Chondrocyte (in vitro differentiated cells): ENCODE measurements at regions not wholly inside any gene's neighbourhood (a gene's known extent, or its start where the extent isn't known, plus 50 kb on each side); places are given as distances from the start of the nearest gene placed in this dataset.

Experiments used
- DNase-seq: peaks from one replicate; pipeline ENCODE4 v3.0.0; 2021; ENCODE audit warnings: mixed read lengths, low spot score
- H3K27ac Mint-ChIP-seq: one replicate; pipeline ENCODE4 v1.8.0; 2021; ENCODE audit warnings: mild to moderate bottlenecking, moderate library complexity, mixed read lengths; ENCODE audit not compliant: unreplicated experiment
- H3K27me3 Mint-ChIP-seq: 2 replicates; pipeline ENCODE4 v1.8.0; 2021; ENCODE audit warnings: low read depth, mixed read lengths
- H3K36me3 Mint-ChIP-seq: 2 replicates; pipeline ENCODE4 v1.8.0; 2021; ENCODE audit warnings: low read depth, mixed read lengths
- H3K4me1 Mint-ChIP-seq: 2 replicates; pipeline ENCODE4 v1.8.0; 2021; ENCODE audit warnings: low read depth, mild to moderate bottlenecking, mixed read lengths
- H3K4me3 Mint-ChIP-seq: one replicate; pipeline ENCODE4 v1.8.0; 2021; ENCODE audit warnings: mild to moderate bottlenecking, moderate library complexity, mixed read lengths; ENCODE audit not compliant: unreplicated experiment
- H3K9me3 Mint-ChIP-seq: 2 replicates; pipeline ENCODE4 v1.8.0; 2021; ENCODE audit warnings: low read depth, mixed read lengths
- TF ChIP-seq, protein P1 (sequence below): fragments of 200-600 bp; sonication (generic); IDR thresholded peaks from 2 replicates; pipeline ENCODE4 v1.5.0; 2021; ENCODE audit warnings: antibody characterized with exemption, mild to moderate bottlenecking, moderate library complexity

DNA sequence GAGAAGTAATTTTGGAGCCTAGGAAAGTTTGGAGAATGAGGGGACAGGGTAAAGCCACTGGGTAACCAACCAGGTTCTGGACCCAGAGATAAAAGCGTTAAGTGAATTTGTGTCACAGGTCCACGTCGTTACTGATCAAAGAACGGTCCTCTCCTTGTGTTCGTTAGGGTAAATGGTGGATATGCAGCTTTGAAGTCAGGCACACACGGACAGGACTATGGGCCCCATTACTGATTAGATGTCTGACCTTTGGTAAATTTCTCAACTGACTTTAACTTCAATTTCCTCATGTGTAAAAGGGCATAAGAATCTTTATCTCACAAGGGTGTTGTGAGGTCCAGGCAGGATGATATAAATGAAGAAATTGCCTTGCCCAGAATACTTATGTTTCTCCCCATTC, 76.6 kb downstream of the EMP1 start:
- TF ChIP-seq, protein P1, sequence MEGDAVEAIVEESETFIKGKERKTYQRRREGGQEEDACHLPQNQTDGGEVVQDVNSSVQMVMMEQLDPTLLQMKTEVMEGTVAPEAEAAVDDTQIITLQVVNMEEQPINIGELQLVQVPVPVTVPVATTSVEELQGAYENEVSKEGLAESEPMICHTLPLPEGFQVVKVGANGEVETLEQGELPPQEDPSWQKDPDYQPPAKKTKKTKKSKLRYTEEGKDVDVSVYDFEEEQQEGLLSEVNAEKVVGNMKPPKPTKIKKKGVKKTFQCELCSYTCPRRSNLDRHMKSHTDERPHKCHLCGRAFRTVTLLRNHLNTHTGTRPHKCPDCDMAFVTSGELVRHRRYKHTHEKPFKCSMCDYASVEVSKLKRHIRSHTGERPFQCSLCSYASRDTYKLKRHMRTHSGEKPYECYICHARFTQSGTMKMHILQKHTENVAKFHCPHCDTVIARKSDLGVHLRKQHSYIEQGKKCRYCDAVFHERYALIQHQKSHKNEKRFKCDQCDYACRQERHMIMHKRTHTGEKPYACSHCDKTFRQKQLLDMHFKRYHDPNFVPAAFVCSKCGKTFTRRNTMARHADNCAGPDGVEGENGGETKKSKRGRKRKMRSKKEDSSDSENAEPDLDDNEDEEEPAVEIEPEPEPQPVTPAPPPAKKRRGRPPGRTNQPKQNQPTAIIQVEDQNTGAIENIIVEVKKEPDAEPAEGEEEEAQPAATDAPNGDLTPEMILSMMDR: no peak
- no peak overlapping the region for H3K27ac Mint-ChIP-seq
- peaks cover 4% of the 10 kb centered on the region for H3K4me1 Mint-ChIP-seq
- H3K9me3 Mint-ChIP-seq: no peaks in the 10 kb centered on the region
- peaks cover 2% of the 10 kb centered on the region for H3K36me3 Mint-ChIP-seq
- H3K4me3 Mint-ChIP-seq: no peak overlapping the region
- peaks cover 59% of the 10 kb centered on the region for H3K27me3 Mint-ChIP-seq
- DNase-seq: no peak

DNA sequence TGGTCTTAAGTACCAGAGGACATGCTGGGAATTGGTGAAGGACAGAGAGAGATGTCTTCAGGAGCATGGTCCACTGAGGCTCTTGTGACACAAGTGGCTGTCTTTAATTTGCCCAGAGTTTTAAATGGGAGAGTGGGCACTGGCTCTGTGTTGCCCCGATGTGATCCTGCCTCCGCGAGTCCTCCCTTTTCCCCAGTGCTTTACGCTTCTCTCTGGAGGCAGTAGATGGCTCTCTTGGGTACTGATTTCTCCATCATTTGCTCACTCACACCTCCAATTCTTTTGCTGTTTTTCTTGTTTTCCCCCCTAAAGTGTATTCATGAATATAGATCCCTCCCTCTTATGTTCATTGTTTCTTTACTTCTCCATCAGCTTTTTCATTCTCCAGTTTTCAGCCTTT, 74.3 kb downstream of the EMP1 start:
- Mint-ChIP-seq H3K9me3 (no peaks in the 10 kb centered on the region), H3K27ac (no peak overlapping the region), H3K36me3 (peaks cover 2% of the 10 kb centered on the region)

More for the DNA sequence above, 74.3 kb downstream of the EMP1 start:
- H3K4me1 Mint-ChIP-seq: no peaks in the 10 kb centered on the region
- no peak for DNase-seq
- no peak overlapping the region for H3K4me3 Mint-ChIP-seq
- H3K27me3 Mint-ChIP-seq: peaks cover 48% of the 10 kb centered on the region
- TF ChIP-seq, protein P1: no peak
